Mucosa of descending colon (tissue), 3 donors: ENCODE measurements at regions not wholly inside any gene's neighbourhood (a gene's known extent, or its start where the extent isn't known, plus 50 kb on each side); places are given as distances from the start of the nearest gene placed in this dataset.

Source experiments
- ATAC-seq: fragments of 200-7000 bp; cut with Tn5 transposase; one replicate; pipeline ENCODE4 v1.9.1; 2020; ENCODE audit warnings: mild to moderate bottlenecking, moderate library complexity
- DNase-seq, 3 donors: peaks; one replicate each; pipeline ENCODE4 v3.0.0-alpha.2; 2020
- H3K36me3 ChIP-seq: fragments of 200-600 bp; one replicate; pipeline ENCODE4 v1.8.0; 2021; ENCODE audit warnings: low read depth, mild to moderate bottlenecking
- H3K4me1 ChIP-seq: fragments of 200-600 bp; one replicate; pipeline ENCODE4 v1.8.0; 2021; ENCODE audit warnings: low read depth, mild to moderate bottlenecking
- H3K4me3 ChIP-seq: fragments of 200-600 bp; one replicate; pipeline ENCODE4 v1.8.0; 2021; ENCODE audit warnings: mild to moderate bottlenecking
- H3K9me3 ChIP-seq: fragments of 200-600 bp; one replicate; pipeline ENCODE4 v1.8.0; 2021; ENCODE audit warnings: mild to moderate bottlenecking
- CTCF ChIP-seq: fragments of 200-600 bp; IDR thresholded peaks from one replicate; pipeline ENCODE4 v1.8.0; 2022; ENCODE audit warnings: antibody characterized with exemption, mild to moderate bottlenecking
- intact Hi-C, 2 donors: fragments of 100-400 bp; cut with DNase I in 1 of 2; cut with micrococcal nuclease in 1 of 2; formaldehyde crosslinking; loops; one replicate each; pipeline versions ENCODE4 v1.11.0 to v1.11.1; 2022; cut with DNase I, micrococcal nuclease
- donor health status: DM: no; HTN: no; CAD: no; lungs with moderate emphysema.
- donor health status: DM: no; HTN: no; CAD: no.
- donor health status: DM: no; HTN: yes; CAD: no.

DNA sequence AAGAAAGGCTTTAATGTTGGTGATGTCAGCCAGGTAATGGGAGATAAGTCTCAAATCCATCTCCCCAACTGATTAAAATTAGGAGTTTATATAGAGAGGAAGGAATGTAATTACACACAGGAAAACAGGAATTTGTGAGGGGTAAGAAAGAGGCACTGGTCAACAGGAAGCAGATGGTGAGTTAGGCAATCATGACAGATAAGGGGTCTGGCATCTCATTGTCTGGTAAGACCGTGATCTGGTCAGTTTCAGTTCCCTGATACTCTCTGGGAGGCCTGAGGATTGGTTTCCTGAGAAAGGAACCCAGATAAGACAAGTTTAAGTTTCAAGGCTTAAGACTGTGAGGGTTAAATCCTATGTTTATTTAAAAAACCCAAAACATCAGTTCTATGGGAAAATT is 414.7 kb upstream of the ARRDC4 start:
- no peaks in the 10 kb centered on the region for H3K4me1 ChIP-seq
- no peak for TF ChIP-seq CTCF
- intact Hi-C loops: no loop called here
- peaks cover 5% of the 10 kb centered on the region for H3K9me3 ChIP-seq
- H3K4me3 ChIP-seq: no peak overlapping the region
- ATAC-seq (no peak), DNase-seq (no peak)
- no peaks in the 10 kb centered on the region for H3K36me3 ChIP-seq

- no peaks in the 10 kb centered on the region for H3K4me1 ChIP-seq
- ATAC-seq (no peak), DNase-seq (no peak)
- peaks cover 5% of the 10 kb centered on the region for H3K9me3 ChIP-seq
- TF ChIP-seq CTCF: no peak
- H3K4me3 ChIP-seq: no peak overlapping the region
- intact Hi-C loops: no loop called here
- H3K36me3 ChIP-seq: no peaks in the 10 kb centered on the region
These were observed 413.1 kb upstream of the ARRDC4 start for GRCh38 chr15:97547381-97547780.

GRCh38 chr15:97561529-97561928 is 399.0 kb upstream of the ARRDC4 start:
- Histone ChIP-seq H3K4me1 (no peaks in the 10 kb centered on the region), H3K36me3 (no peaks in the 10 kb centered on the region), H3K4me3 (no peak overlapping the region), H3K9me3 (no peaks in the 10 kb centered on the region)
- intact Hi-C loops: no loop called here
- DNase-seq: no peak
- TF ChIP-seq CTCF: no peak
- ATAC-seq: no peak

DNA sequence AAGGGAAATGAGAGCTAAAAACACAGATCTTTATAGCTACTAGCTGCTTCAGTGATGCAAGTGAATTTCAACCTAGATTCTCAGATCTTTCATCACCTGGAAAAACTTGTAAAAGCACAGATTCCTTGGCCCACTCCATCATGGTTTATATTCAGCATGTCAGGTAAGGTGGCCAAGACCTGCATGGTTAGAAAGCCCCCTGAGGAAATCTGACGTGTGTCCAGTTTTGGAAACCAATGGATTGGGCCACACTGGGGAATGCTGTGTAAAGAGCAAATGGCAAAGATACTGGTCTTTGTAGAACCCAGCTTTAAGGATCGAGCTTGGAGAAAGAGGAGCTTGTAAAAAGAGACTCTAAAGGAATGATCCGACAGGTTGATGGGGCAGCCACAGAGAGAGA is 397.0 kb upstream of the ARRDC4 start:
- DNase-seq (no peak), ATAC-seq (no peak)
- no peak overlapping the region for H3K4me3 ChIP-seq
- intact Hi-C loops: no loop called here
- no peaks in the 10 kb centered on the region for H3K4me1 ChIP-seq
- H3K36me3 ChIP-seq: no peaks in the 10 kb centered on the region
- H3K9me3 ChIP-seq: no peaks in the 10 kb centered on the region
- TF ChIP-seq CTCF: no peak

DNA sequence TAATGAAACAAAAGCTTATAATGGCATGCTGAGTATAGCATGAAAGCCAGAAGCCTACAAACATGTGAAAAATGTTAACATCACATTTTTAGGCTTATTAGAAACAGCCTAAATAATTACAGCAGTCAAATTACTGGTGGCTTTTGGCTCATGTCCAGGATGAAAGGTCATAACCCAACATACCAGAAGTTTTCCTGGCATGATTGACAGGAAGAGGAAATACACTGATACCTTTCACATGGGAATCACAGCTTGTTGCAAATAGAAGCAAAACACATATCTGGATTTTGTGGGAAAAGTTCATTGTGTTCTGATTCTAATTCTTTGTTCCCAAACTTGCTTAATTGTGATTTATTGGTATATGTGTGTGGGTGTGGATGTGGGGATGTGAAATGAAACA is 393.5 kb upstream of the ARRDC4 start:
- TF ChIP-seq CTCF: no peak
- intact Hi-C loops: no loop called here
- DNase-seq (no peak), ATAC-seq (no peak)
- Histone ChIP-seq H3K9me3 (no peaks in the 10 kb centered on the region), H3K4me3 (no peak overlapping the region), H3K36me3 (no peaks in the 10 kb centered on the region), H3K4me1 (no peaks in the 10 kb centered on the region)

DNA sequence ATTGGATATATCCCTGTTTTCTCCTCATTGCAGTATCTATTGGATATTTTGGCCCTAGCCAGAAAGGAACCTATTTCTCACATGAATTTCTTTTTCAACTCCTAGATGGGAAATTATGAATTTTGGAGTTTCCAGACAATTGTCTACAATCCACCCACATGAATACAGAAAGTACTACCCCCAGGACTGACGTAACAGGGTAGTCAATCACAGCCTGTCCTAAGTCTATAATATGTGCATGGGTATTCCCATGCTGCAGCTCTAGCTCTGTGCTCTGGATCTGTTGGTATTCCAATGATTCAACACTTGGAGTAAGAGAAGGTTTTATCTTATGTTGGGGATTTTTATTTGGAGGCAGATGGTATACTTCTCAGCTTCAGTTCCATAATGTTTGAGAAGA is 393.1 kb upstream of the ARRDC4 start:
- H3K36me3 ChIP-seq: no peaks in the 10 kb centered on the region
- no peak for DNase-seq
- H3K4me1 ChIP-seq: no peaks in the 10 kb centered on the region
- no peak for ATAC-seq
- no peak overlapping the region for H3K4me3 ChIP-seq
- no peaks in the 10 kb centered on the region for H3K9me3 ChIP-seq
- intact Hi-C loops: no loop called here
- no peak for TF ChIP-seq CTCF
